Heart left ventricle (tissue), 13 donors: ENCODE measurements at regions not wholly inside any gene's neighbourhood (a gene's known extent, or its start where the extent isn't known, plus 50 kb on each side); places are given as distances from the start of the nearest gene placed in this dataset.
"Not testable (repeated sequence)": the region's sequence is repeated elsewhere in the genome, so short reads cannot be mapped to it uniquely, and the experiment has no call there.

ENCODE experiments used
- POLR2A ChIP-seq, 2 donors: fragments of 450-650 bp; IDR thresholded peaks; one replicate each; pipeline ENCODE4 v1.6.1; 2017; ENCODE audit warnings: antibody characterized with exemption in 2 of 2, mild to moderate bottlenecking in 2 of 2, moderate library complexity in 2 of 2
- TF ChIP-seq, protein P1 (sequence below), 12 donors: fragments of 200-600 bp; sonication (generic) in 4 of 12; IDR thresholded peaks; one replicate each; pipeline versions ENCODE4 v1.5.0 to v1.8.0; 2018 to 2022; ENCODE audit warnings: antibody characterized with exemption in 12 of 12, mild to moderate bottlenecking in 5 of 12
- donor health status: ischemic (EF 13 %, LVEDD 7.1; RV severe dilation, severe dysfunction).
- donor health status: DM: no; HTN: yes; CAD: no.
- donor health status: DM: no; HTN: no; CAD: no.
- donor health status: ischemic (EF 25% LVEDD 6.9; RV normal size, moderate dysfunction).
- donor health status: ischemic (EF 25% LVEDD 5.7; RV mildly dilated, moderate dysfunction).
- donor health status: ischemic (EF 35%, LVEDD 5.7; RV mildly dilated, moderate dysfunction).
- donor health status: nonischemic (EF 11% LVEDD 7.7; RV severe dilation, severe dysfunction).
- donor health status: DM: yes; HTN: yes; CAD: no.
- donor health status: PGD.
- donor health status: ischemic (EF 29% LVEDD 5.4; RV normal size, mild dysfunction).
- donor health status: nonischemic (EF 23%, LVEDD 6.1; RV moderate dilation, normal function).

DNA sequence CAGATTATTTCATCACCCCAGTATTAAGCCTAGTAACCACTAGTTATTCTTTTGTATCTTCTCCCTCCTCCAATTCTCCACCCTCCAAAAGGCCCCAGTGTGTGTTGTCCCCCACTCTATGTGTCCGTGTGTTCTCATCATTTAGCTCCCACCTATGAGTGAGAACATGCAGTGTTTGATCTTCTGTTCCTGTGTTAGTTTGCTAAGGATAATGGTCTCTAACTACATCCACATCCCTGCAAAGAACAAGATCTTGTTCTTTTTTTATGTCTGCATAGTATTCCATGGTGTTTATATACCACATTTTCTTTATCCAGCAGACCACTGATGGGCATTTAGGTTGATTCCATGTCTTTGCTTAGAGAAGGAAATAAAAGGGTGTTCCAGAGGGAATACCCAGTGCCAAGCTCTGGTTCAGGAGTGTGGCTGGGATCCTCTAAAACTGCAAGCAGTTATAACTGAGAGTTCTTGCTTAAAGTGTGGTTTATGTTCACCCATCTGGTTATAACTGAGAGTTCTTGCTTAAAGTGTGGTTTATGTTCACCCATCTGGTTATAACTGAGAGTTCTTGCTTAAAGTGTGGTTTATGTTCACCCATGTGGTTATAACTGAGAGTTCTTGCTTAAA is 154.8 kb downstream of the SYT15 start:
- TF ChIP-seq, protein P1, sequence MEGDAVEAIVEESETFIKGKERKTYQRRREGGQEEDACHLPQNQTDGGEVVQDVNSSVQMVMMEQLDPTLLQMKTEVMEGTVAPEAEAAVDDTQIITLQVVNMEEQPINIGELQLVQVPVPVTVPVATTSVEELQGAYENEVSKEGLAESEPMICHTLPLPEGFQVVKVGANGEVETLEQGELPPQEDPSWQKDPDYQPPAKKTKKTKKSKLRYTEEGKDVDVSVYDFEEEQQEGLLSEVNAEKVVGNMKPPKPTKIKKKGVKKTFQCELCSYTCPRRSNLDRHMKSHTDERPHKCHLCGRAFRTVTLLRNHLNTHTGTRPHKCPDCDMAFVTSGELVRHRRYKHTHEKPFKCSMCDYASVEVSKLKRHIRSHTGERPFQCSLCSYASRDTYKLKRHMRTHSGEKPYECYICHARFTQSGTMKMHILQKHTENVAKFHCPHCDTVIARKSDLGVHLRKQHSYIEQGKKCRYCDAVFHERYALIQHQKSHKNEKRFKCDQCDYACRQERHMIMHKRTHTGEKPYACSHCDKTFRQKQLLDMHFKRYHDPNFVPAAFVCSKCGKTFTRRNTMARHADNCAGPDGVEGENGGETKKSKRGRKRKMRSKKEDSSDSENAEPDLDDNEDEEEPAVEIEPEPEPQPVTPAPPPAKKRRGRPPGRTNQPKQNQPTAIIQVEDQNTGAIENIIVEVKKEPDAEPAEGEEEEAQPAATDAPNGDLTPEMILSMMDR (IDR thresholded peaks at IDR 0.05), result not testable (repeated sequence)
- not testable (repeated sequence) for TF ChIP-seq POLR2A (IDR thresholded peaks at IDR 0.05)
